Endothelial cell of umbilical vein (primary cell): ENCODE measurements at regions not wholly inside any gene's neighbourhood (a gene's known extent, or its start where the extent isn't known, plus 50 kb on each side); places are given as distances from the start of the nearest gene placed in this dataset.

ENCODE experiments used
- BruUV-seq: library from RNA; stranded (reverse); fragments of 400-500 nt; replicated peaks from 2 replicates; lab custom pipeline; 2021; lab: Mats Ljungman, UMichigan
- CTCF ChIA-PET: fragments of 300-600, 350-600 bp; sonication (Branson Sonifier 250); formaldehyde crosslinking; loops from one replicate; lab custom pipeline; 2021; ENCODE audit warnings: antibody characterized with exemption, inconsistent platforms; lab: Charles Lee
- POLR2A ChIA-PET: fragments of 300-600, 350-600 bp; sonication (Branson Sonifier 250); formaldehyde crosslinking; loops from one replicate; lab custom pipeline; 2021; ENCODE audit warnings: antibody characterized with exemption, inconsistent platforms; lab: Charles Lee
- DNase-seq: peaks from one replicate; pipeline ENCODE4 v3.0.0-alpha.2; 2011; ENCODE audit warnings: low read depth, low spot score
- FAIRE-seq: peaks from 2 replicates; lab custom pipeline; 2011; peaks lifted over from hg19 to GRCh38; lab: Jason Lieb, UNC
- H2AFZ ChIP-seq: 2 replicates; pipeline ENCODE4 v1.6.0; 2012; ENCODE audit warnings: low read depth, low read length, control low read depth, inconsistent platforms
- H3K27ac ChIP-seq: 2 replicates; pipeline ENCODE4 v1.5.1; 2011; ENCODE audit warnings: low read depth, mild to moderate bottlenecking, control low read depth, low read length, moderate library complexity; ENCODE audit not compliant: insufficient read depth
- H3K27me3 ChIP-seq, 2 experiments: 2 replicates each; pipeline versions ENCODE4 v1.6.0 to v1.6.1; 2011; ENCODE audit warnings: low read length in 2 of 2, mixed read lengths in 1 of 2; ENCODE audit not compliant: control insufficient read depth in 2 of 2, insufficient read depth in 2 of 2
- H3K36me3 ChIP-seq, 2 experiments: 2 replicates in 1 of 2; 3 replicates in 1 of 2; pipeline ENCODE4 v1.5.1; 2011; ENCODE audit warnings: low read length in 2 of 2, mild to moderate bottlenecking in 1 of 2, moderate library complexity in 1 of 2; ENCODE audit not compliant: control insufficient read depth in 2 of 2, insufficient read depth in 2 of 2; ENCODE audit errors: extremely low read depth in 1 of 2
- H3K4me1 ChIP-seq: 3 replicates; pipeline ENCODE4 v1.5.1; 2011; ENCODE audit warnings: mild to moderate bottlenecking, low read length; ENCODE audit not compliant: control insufficient read depth, insufficient read depth; ENCODE audit errors: extremely low read depth
- H3K4me2 ChIP-seq: 2 replicates; pipeline ENCODE4 v1.6.1; 2011; ENCODE audit warnings: low read length, control low read depth, mixed read lengths; ENCODE audit not compliant: insufficient read depth
- H3K4me3 ChIP-seq, 3 experiments: fragments of 200-600 bp in 1 of 3; sonication (generic), shearing (Covaris generic) in 1 of 3; replicated peaks in 1 of 3; 2 replicates each; pipeline ENCODE4 v1.5.1; 2011 to 2016; ENCODE audit warnings: control low read depth in 3 of 3, low read length in 3 of 3, mild to moderate bottlenecking in 2 of 3, inconsistent platforms in 1 of 3, low read depth in 1 of 3, moderate library complexity in 1 of 3; ENCODE audit not compliant: insufficient read depth in 1 of 3
- H3K79me2 ChIP-seq: 2 replicates; pipeline ENCODE4 v1.6.0; 2012; ENCODE audit warnings: low read length, inconsistent platforms; ENCODE audit not compliant: control insufficient read depth, insufficient read depth
- H3K9ac ChIP-seq: replicated peaks from 2 replicates; pipeline ENCODE3; 2011; ENCODE audit warnings: low read length, control low read depth; ENCODE audit not compliant: insufficient read depth; ENCODE audit errors: extremely low read depth
- H3K9me1 ChIP-seq: replicated peaks from 3 replicates; pipeline ENCODE4 v1.6.0; 2011; ENCODE audit warnings: mild to moderate bottlenecking, low read length; ENCODE audit not compliant: control insufficient read depth, insufficient read depth; ENCODE audit errors: extremely low read depth
- H3K9me3 ChIP-seq: replicated peaks from 2 replicates; pipeline ENCODE4 v1.5.1; 2012; ENCODE audit warnings: low read length, inconsistent platforms; ENCODE audit not compliant: control insufficient read depth, insufficient read depth
- H4K20me1 ChIP-seq: replicated peaks from 2 replicates; pipeline ENCODE3; 2011; ENCODE audit warnings: mild to moderate bottlenecking, low read length; ENCODE audit not compliant: control insufficient read depth, insufficient read depth; ENCODE audit errors: extremely low read depth
- CTCF ChIP-seq, 2 donors: IDR thresholded peaks; 1 replicate in 1 of 2; 2 replicates in 1 of 2; pipeline ENCODE4 v1.5.1; 2011; ENCODE audit warnings: low read length in 2 of 2, mild to moderate bottlenecking in 2 of 2, moderate library complexity in 2 of 2, control low read depth in 1 of 2, inconsistent platforms in 1 of 2, low read depth in 1 of 2; ENCODE audit not compliant: insufficient read depth in 1 of 2; ENCODE audit errors: extremely low read depth in 1 of 2
- EZH2 ChIP-seq: IDR thresholded peaks from 2 replicates; pipeline ENCODE4 v1.6.1; 2012; ENCODE audit warnings: borderline replicate concordance, low read depth, mild to moderate bottlenecking, moderate library complexity, low read length, inconsistent platforms; ENCODE audit not compliant: severe bottlenecking
- FOS ChIP-seq: IDR thresholded peaks from 2 replicates; pipeline ENCODE4 v1.6.1; 2011; ENCODE audit warnings: mild to moderate bottlenecking, low read length, moderate library complexity, borderline replicate concordance; ENCODE audit not compliant: insufficient read depth
- GATA2 ChIP-seq: IDR thresholded peaks from 2 replicates; pipeline ENCODE4 v1.7.0; 2011; ENCODE audit warnings: low read depth, mild to moderate bottlenecking, moderate library complexity, mixed read lengths, low read length; ENCODE audit not compliant: insufficient read length, insufficient read depth
- JUN ChIP-seq: IDR thresholded peaks from 2 replicates; pipeline ENCODE4 v1.6.1; 2011; ENCODE audit warnings: borderline replicate concordance, low read depth; ENCODE audit not compliant: insufficient read length, insufficient read depth
- MAX ChIP-seq: IDR thresholded peaks from 2 replicates; pipeline ENCODE4 v1.6.1; 2011; ENCODE audit not compliant: insufficient read depth, insufficient read length
- MYC ChIP-seq: IDR thresholded peaks from one replicate; pipeline ENCODE4 v1.6.1; 2011; ENCODE audit warnings: mild to moderate bottlenecking, low read depth, low read length
- POLR2A ChIP-seq: IDR thresholded peaks from 2 replicates; pipeline ENCODE4 v1.6.1; 2012; ENCODE audit warnings: low read depth, mild to moderate bottlenecking, control low read depth, low read length
- POLR2AphosphoS5 ChIP-seq: IDR thresholded peaks from 2 replicates; pipeline ENCODE4 v1.6.1; 2012; ENCODE audit warnings: low read depth, mild to moderate bottlenecking, control low read depth, low read length, moderate library complexity; ENCODE audit not compliant: insufficient read depth
- dilution Hi-C: fragments of 300-500 bp; cut with MboI; formaldehyde crosslinking; loops from one replicate; pipeline ENCODE4 v1.15.0; 2019; ENCODE audit warnings: low sequenced_read_pairs; ENCODE audit not compliant: extremely low pct_ligation_motif_present
- intact Hi-C: fragments of 100-400 bp; cut with micrococcal nuclease; formaldehyde crosslinking; loops from one replicate; pipeline ENCODE4 v1.10.0; 2022

GRCh38 chr10:44313761-44314165, 71.1 kb downstream of the CXCL12 start:
- no peak for FAIRE-seq

More at GRCh38 chr10:44313761-44314165, 71.1 kb downstream of the CXCL12 start:
- no peaks in the 10 kb centered on the region for H3K27me3 ChIP-seq
- TF ChIP-seq EZH2 (no peak), JUN (no peak), CTCF (IDR thresholded peaks at IDR 0.05; ENCODE audit: extremely low read depth in 1 of 2, insufficient read depth in 1 of 2, low read depth in 1 of 2, low read length in 2 of 2) (no peak), FOS (no peak), GATA2 (no peak), POLR2A (no peak), POLR2AphosphoS5 (no peak), MYC (no peak), MAX (no peak)
- no peaks in the 10 kb centered on the region for H3K79me2 ChIP-seq
- no peak overlapping the region for H2AFZ ChIP-seq
- no peaks in the 10 kb centered on the region for H3K9me1 ChIP-seq
- no peak overlapping the region for H3K4me2 ChIP-seq
- no TSS peak for BruUV-seq
- H3K4me3 ChIP-seq, result no peak overlapping the region
- H3K4me1 ChIP-seq, result no peaks in the 10 kb centered on the region
- H3K9ac ChIP-seq, result no peak overlapping the region
- intact Hi-C loops (loop anchor here (10.0 kb wide), 1 partner anchor 389 kb away; no protein-coding TSS in a partner anchor), dilution Hi-C loops (no loop called here)
- DNase-seq, result no peak
- ChIA-PET POLR2A (no interaction called here), CTCF (no interaction called here)
- no peaks in the 10 kb centered on the region for H3K36me3 ChIP-seq
- H3K27ac ChIP-seq, result no peak overlapping the region
- H4K20me1 ChIP-seq, result no peaks in the 10 kb centered on the region
- no peaks in the 10 kb centered on the region for H3K9me3 ChIP-seq
